ENCODE measurements at regions not wholly inside any gene's neighbourhood (a gene's known extent, or its start where the extent isn't known, plus 50 kb on each side); places are given as distances from the start of the nearest gene placed in this dataset.

- Histone ChIP-seq H3K27me3 (no peaks in the 10 kb centered on the region), H3K4me1 (no peaks in the 10 kb centered on the region), H3K27ac (no peak overlapping the region), H3K36me3 (no peaks in the 10 kb centered on the region), H3K9me3 (no peaks in the 10 kb centered on the region), H3K4me3 (no peak overlapping the region)
- TF ChIP-seq POLR2A (IDR thresholded peaks at IDR 0.05) (no peak), CTCF (IDR thresholded peaks at IDR 0.05) (no peak), EP300 (IDR thresholded peaks at IDR 0.05) (no peak)
- WGBS, 2 donors = 46 to 59% methylated on average over 3 of the region's 3 CpGs
- no peak for DNase-seq (ENCODE audit: low spot score in 2 of 2)
These were observed 176.4 kb upstream of the MYOCD start for GRCh38 chr17:12489325-12489724.

GRCh38 chr17:12492450-12492849, 173.2 kb upstream of the MYOCD start:
- Histone ChIP-seq H3K27ac (no peak overlapping the region), H3K4me3 (no peak overlapping the region), H3K9me3 (no peaks in the 10 kb centered on the region), H3K36me3 (no peaks in the 10 kb centered on the region), H3K4me1 (no peaks in the 10 kb centered on the region), H3K27me3 (no peaks in the 10 kb centered on the region)
- no peak for TF ChIP-seq EP300 (IDR thresholded peaks at IDR 0.05)
- DNase-seq (ENCODE audit: low spot score in 2 of 2) = no peak
- WGBS, 2 donors = 37 to 49% methylated on average over 3 of the region's 3 CpGs

- Histone ChIP-seq H3K4me3 (no peak overlapping the region), H3K27me3 (no peaks in the 10 kb centered on the region), H3K36me3 (no peaks in the 10 kb centered on the region), H3K4me1 (no peaks in the 10 kb centered on the region), H3K27ac (no peak overlapping the region), H3K9me3 (no peaks in the 10 kb centered on the region)
- DNase-seq (ENCODE audit: low spot score in 2 of 2) = no peak
- TF ChIP-seq CTCF (IDR thresholded peaks at IDR 0.05) (no peak), EP300 (IDR thresholded peaks at IDR 0.05) (no peak)
- 71 to 81% methylated on average over 2 of the region's 2 CpGs for WGBS, 2 donors
These were observed 159.8 kb upstream of the MYOCD start for GRCh38 chr17:12505866-12506265.

- Histone ChIP-seq H3K27me3 (no peaks in the 10 kb centered on the region), H3K9me3 (no peaks in the 10 kb centered on the region), H3K4me1 (no peaks in the 10 kb centered on the region), H3K4me3 (no peak overlapping the region), H3K27ac (no peak overlapping the region), H3K36me3 (no peaks in the 10 kb centered on the region)
- 59 to 61% methylated on average over 9 of the region's 9 CpGs for WGBS, 2 donors
- DNase-seq (ENCODE audit: low spot score in 2 of 2) = no peak
- TF ChIP-seq EP300 (IDR thresholded peaks at IDR 0.05) (no peak), CTCF (IDR thresholded peaks at IDR 0.05) (no peak), POLR2A (IDR thresholded peaks at IDR 0.05) (no peak)
These were observed 158.6 kb upstream of the MYOCD start for GRCh38 chr17:12507026-12507595.

- no peak overlapping the region for H3K4me3 ChIP-seq
- H3K27me3 ChIP-seq = no peaks in the 10 kb centered on the region
- no peaks in the 10 kb centered on the region for H3K4me1 ChIP-seq
- no peaks in the 10 kb centered on the region for H3K36me3 ChIP-seq
- H3K9me3 ChIP-seq = no peaks in the 10 kb centered on the region
- 83 to 94% methylated on average over 1 of the region's 1 CpG for WGBS, 2 donors
- TF ChIP-seq CTCF (IDR thresholded peaks at IDR 0.05) (no peak), EP300 (IDR thresholded peaks at IDR 0.05) (no peak), POLR2A (IDR thresholded peaks at IDR 0.05) (no peak)
- no peak for DNase-seq (ENCODE audit: low spot score in 2 of 2)
- no peak overlapping the region for H3K27ac ChIP-seq
These were observed 155.9 kb upstream of the MYOCD start for GRCh38 chr17:12509801-12510200.

- Histone ChIP-seq H3K4me3 (no peak overlapping the region), H3K27ac (no peak overlapping the region), H3K9me3 (no peaks in the 10 kb centered on the region), H3K27me3 (no peaks in the 10 kb centered on the region), H3K36me3 (no peaks in the 10 kb centered on the region), H3K4me1 (no peaks in the 10 kb centered on the region)
- 80 to 84% methylated on average over 3 of the region's 3 CpGs for WGBS, 2 donors
- TF ChIP-seq CTCF (IDR thresholded peaks at IDR 0.05) (no peak), POLR2A (IDR thresholded peaks at IDR 0.05) (no peak), EP300 (IDR thresholded peaks at IDR 0.05) (no peak)
- DNase-seq (ENCODE audit: low spot score in 2 of 2) = no peak
These were observed 155.2 kb upstream of the MYOCD start for GRCh38 chr17:12510535-12510934.

All from tibial nerve (tissue), 4 donors.